Colonic mucosa (tissue), 4 donors: ENCODE measurements at regions not wholly inside any gene's neighbourhood (a gene's known extent, or its start where the extent isn't known, plus 50 kb on each side); places are given as distances from the start of the nearest gene placed in this dataset.

Experiments used
- DNase-seq: peaks from one replicate; pipeline ENCODE4 v3.0.0-alpha.2; 2020
- H3K27ac ChIP-seq: fragments of 200-600 bp; one replicate; pipeline ENCODE4 v1.8.0; 2021
- H3K27me3 ChIP-seq: fragments of 200-600 bp; one replicate; pipeline ENCODE4 v1.8.0; 2021
- H3K36me3 ChIP-seq: fragments of 200-600 bp; one replicate; pipeline ENCODE4 v1.8.0; 2021
- H3K4me1 ChIP-seq: fragments of 200-600 bp; one replicate; pipeline ENCODE4 v1.8.0; 2021; ENCODE audit warnings: mild to moderate bottlenecking
- H3K4me3 ChIP-seq: fragments of 200-600 bp; one replicate; pipeline ENCODE4 v1.8.0; 2021
- H3K9ac ChIP-seq, 2 donors: one replicate each; pipeline ENCODE4 v1.7.0; 2013; ENCODE audit warnings: control low read depth in 2 of 2, low read depth in 2 of 2, low read length in 2 of 2
- H3K9me3 ChIP-seq: fragments of 200-600 bp; one replicate; pipeline ENCODE4 v1.8.0; 2021
- intact Hi-C: fragments of 100-400 bp; cut with DNase I; formaldehyde crosslinking; loops from one replicate; pipeline ENCODE4 v1.14.1; 2022
- TF ChIP-seq, protein P1 (sequence below): fragments of 200-600 bp; IDR thresholded peaks from one replicate; pipeline ENCODE4 v1.8.0; 2022; ENCODE audit warnings: antibody characterized with exemption, mild to moderate bottlenecking
- donor health status: healthy.
- donor health status: DM: no; HTN: no; CAD: no.
- donor health status: DM: no; HTN: no; CAD: no.

DNA sequence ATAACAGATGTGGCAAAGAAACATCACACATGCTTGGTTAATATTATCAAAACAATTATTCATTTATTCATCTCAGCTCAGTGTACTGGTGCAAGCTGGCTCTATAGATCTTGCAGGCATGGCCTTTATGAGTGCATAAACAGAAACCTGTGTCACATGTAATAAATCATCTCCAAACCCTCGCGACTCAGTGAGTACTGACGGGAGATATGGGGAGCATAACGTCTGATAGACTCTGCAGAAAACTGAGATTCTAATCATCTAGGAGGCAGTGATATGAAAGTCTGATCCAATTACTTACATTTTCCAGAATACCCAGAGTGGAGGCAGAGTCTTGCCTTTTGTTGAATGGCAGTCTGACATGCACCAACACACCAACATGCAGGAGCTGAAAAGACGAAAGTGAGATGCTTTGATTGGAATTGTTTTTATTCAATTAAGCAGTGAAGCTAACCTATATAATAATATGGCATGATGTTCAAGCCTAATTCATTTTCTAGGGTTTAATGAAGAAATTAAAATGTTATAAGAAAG lies 416.8 kb downstream of the RNF144A start:
- no peak for DNase-seq
- TF ChIP-seq, protein P1, sequence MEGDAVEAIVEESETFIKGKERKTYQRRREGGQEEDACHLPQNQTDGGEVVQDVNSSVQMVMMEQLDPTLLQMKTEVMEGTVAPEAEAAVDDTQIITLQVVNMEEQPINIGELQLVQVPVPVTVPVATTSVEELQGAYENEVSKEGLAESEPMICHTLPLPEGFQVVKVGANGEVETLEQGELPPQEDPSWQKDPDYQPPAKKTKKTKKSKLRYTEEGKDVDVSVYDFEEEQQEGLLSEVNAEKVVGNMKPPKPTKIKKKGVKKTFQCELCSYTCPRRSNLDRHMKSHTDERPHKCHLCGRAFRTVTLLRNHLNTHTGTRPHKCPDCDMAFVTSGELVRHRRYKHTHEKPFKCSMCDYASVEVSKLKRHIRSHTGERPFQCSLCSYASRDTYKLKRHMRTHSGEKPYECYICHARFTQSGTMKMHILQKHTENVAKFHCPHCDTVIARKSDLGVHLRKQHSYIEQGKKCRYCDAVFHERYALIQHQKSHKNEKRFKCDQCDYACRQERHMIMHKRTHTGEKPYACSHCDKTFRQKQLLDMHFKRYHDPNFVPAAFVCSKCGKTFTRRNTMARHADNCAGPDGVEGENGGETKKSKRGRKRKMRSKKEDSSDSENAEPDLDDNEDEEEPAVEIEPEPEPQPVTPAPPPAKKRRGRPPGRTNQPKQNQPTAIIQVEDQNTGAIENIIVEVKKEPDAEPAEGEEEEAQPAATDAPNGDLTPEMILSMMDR: no peak
- Histone ChIP-seq H3K27me3 (no peaks in the 10 kb centered on the region), H3K36me3 (no peaks in the 10 kb centered on the region), H3K9me3 (no peaks in the 10 kb centered on the region), H3K9ac (no peak overlapping the region), H3K27ac (no peak overlapping the region), H3K4me1 (no peaks in the 10 kb centered on the region), H3K4me3 (no peak overlapping the region)
- intact Hi-C loops: no loop called here

GRCh38 chr2:7338961-7339360 lies 421.7 kb downstream of the RNF144A start:
- no peak overlapping the region for H3K4me3 ChIP-seq
- H3K4me1 ChIP-seq: no peaks in the 10 kb centered on the region
- H3K36me3 ChIP-seq: no peaks in the 10 kb centered on the region
- intact Hi-C loops: no loop called here
- no peak overlapping the region for H3K9ac ChIP-seq
- no peaks in the 10 kb centered on the region for H3K27me3 ChIP-seq
- H3K27ac ChIP-seq: no peak overlapping the region
- TF ChIP-seq, protein P1: no peak
- no peak for DNase-seq
- no peaks in the 10 kb centered on the region for H3K9me3 ChIP-seq

DNA sequence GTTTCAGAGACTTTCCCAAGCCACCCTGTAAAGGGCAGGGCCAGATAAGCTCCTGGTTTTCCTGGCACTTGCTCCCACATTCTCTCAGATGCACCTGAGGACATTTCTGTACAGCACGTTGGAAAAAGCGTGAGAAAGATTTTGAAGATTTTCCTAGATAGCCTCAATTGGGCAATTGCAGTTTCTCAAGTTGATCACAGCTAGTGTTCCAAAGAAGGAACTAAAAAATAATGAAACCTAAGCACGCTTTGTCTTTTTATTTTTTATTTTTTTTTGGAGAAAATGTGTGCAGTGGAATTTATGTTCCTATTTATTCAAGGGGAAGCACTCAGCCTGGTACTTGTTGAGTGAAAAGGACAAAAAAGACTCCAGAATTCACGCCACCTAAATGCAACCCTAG lies 429.1 kb downstream of the RNF144A start:
- Histone ChIP-seq H3K4me1 (no peaks in the 10 kb centered on the region), H3K27ac (no peak overlapping the region), H3K36me3 (no peaks in the 10 kb centered on the region), H3K27me3 (no peaks in the 10 kb centered on the region), H3K4me3 (no peak overlapping the region), H3K9me3 (no peaks in the 10 kb centered on the region), H3K9ac (no peak overlapping the region)
- DNase-seq: no peak
- intact Hi-C loops: no loop called here
- TF ChIP-seq, protein P1: no peak

GRCh38 chr2:7348761-7349160 lies 431.5 kb downstream of the RNF144A start:
- intact Hi-C loops: no loop called here
- H3K4me1 ChIP-seq: no peaks in the 10 kb centered on the region
- H3K27ac ChIP-seq: no peak overlapping the region
- no peak overlapping the region for H3K9ac ChIP-seq
- H3K36me3 ChIP-seq: no peaks in the 10 kb centered on the region
- no peak overlapping the region for H3K4me3 ChIP-seq
- no peaks in the 10 kb centered on the region for H3K9me3 ChIP-seq
- no peak for DNase-seq
- H3K27me3 ChIP-seq: no peaks in the 10 kb centered on the region
- TF ChIP-seq, protein P1: no peak

GRCh38 chr2:7352191-7352590 lies 435.0 kb downstream of the RNF144A start:
- Histone ChIP-seq H3K27ac (no peak overlapping the region), H3K36me3 (no peaks in the 10 kb centered on the region), H3K9me3 (no peaks in the 10 kb centered on the region), H3K4me1 (no peaks in the 10 kb centered on the region), H3K4me3 (no peak overlapping the region), H3K9ac (no peak overlapping the region), H3K27me3 (no peaks in the 10 kb centered on the region)
- no peak for DNase-seq
- intact Hi-C loops: no loop called here
- TF ChIP-seq, protein P1: no peak
